Retinal pigment epithelial cell (primary cell): ENCODE measurements at regions not wholly inside any gene's neighbourhood (a gene's known extent, or its start where the extent isn't known, plus 50 kb on each side); places are given as distances from the start of the nearest gene placed in this dataset.

Source experiments
- DNase-seq: peaks from one replicate; pipeline ENCODE4 v3.0.0-alpha.2; 2010; ENCODE audit warnings: low read depth
- H3K4me3 ChIP-seq: 2 replicates; pipeline ENCODE4 v1.5.1; 2011; ENCODE audit warnings: mild to moderate bottlenecking, low read length, control low read depth, moderate library complexity
- TF ChIP-seq, protein P1 (sequence below): conservative IDR thresholded peaks from 2 replicates; pipeline ENCODE4 v1.5.1; 2011; ENCODE audit warnings: low read depth, low read length, control low read depth, inconsistent platforms

DNA sequence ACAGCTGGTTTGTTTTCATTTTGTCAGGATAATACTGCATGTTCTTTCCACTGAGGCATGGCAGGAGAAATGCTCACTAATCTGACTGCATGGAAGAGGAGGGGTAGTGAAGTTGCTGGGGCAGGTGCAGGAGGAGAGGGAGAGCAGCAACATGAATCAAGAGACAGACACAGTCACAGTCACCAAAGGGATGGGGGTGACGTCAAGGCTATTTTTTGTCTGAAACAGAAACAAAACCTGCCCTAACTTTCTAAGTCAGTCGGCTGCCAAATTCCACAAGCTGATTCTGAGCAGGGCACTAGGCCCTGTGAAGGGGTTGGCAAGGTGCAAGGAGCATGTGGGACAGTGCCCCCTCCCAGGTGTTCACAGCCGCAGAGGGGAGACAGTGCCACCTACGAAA is 186.6 kb upstream of the NSMCE3 start:
- DNase-seq: no peak
- no peak overlapping the region for H3K4me3 ChIP-seq
- TF ChIP-seq, protein P1, sequence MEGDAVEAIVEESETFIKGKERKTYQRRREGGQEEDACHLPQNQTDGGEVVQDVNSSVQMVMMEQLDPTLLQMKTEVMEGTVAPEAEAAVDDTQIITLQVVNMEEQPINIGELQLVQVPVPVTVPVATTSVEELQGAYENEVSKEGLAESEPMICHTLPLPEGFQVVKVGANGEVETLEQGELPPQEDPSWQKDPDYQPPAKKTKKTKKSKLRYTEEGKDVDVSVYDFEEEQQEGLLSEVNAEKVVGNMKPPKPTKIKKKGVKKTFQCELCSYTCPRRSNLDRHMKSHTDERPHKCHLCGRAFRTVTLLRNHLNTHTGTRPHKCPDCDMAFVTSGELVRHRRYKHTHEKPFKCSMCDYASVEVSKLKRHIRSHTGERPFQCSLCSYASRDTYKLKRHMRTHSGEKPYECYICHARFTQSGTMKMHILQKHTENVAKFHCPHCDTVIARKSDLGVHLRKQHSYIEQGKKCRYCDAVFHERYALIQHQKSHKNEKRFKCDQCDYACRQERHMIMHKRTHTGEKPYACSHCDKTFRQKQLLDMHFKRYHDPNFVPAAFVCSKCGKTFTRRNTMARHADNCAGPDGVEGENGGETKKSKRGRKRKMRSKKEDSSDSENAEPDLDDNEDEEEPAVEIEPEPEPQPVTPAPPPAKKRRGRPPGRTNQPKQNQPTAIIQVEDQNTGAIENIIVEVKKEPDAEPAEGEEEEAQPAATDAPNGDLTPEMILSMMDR: no peak

DNA sequence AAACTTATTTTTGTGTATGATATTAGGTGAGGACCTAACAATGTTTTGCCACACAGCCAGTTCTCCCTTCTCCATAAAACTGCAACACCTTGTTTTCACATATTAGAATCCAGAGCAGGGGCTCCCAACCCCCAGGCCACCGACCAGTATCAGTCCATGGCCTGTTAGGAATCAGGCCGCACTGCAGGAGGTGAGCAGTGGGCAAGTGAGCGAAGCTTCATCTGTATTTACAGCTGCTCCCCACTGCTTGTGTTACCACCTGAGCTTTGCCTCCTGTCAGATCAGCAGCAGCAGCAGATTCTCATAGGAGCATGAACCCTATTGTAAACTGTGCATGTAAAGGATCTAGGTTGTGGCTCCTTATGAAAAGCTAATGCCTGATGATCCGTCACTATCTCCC is 185.9 kb upstream of the NSMCE3 start:
- H3K4me3 ChIP-seq: no peak overlapping the region
- DNase-seq: no peak
- TF ChIP-seq, protein P1: no peak

DNA sequence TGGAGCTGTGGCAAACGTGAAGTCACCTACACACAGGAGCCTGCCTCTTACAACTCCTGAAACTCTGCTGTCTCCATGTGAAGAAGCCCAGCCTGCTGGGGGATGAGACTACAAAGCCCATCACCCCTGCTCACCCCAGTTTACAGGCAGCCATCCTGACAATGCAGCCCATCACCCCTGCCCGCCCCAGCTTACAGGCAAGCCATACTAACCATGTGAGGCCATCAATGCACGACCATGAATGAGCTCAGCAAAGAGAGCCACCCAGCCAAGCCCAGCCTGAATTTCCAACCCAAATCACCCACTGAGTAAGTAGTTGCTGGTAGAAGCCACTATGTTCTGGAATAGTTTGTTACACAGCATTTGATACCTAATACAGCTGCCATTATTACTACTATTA is 185.4 kb upstream of the NSMCE3 start:
- DNase-seq: no peak
- TF ChIP-seq, protein P1: no peak
- H3K4me3 ChIP-seq: no peak overlapping the region

DNA sequence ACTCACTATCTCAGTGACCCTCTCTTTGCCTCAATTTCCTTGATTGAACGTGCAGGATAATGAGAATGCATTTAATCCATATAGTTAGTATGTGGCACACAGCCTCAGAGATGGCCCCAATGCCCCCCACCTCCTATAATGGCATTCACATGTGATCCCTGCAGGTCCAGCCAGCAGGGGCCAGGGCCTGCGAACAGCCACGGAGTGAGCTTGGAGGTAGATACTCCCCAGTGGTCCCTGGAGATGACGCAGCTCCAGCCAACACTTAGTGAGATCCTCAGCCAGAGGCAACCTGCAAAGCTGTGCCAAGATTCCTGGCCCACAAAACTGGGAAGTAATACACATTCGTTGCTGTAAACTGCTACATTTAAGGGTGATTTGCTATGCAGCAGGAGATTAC is 184.9 kb upstream of the NSMCE3 start:
- TF ChIP-seq, protein P1: no peak
- no peak overlapping the region for H3K4me3 ChIP-seq
- DNase-seq: no peak

DNA sequence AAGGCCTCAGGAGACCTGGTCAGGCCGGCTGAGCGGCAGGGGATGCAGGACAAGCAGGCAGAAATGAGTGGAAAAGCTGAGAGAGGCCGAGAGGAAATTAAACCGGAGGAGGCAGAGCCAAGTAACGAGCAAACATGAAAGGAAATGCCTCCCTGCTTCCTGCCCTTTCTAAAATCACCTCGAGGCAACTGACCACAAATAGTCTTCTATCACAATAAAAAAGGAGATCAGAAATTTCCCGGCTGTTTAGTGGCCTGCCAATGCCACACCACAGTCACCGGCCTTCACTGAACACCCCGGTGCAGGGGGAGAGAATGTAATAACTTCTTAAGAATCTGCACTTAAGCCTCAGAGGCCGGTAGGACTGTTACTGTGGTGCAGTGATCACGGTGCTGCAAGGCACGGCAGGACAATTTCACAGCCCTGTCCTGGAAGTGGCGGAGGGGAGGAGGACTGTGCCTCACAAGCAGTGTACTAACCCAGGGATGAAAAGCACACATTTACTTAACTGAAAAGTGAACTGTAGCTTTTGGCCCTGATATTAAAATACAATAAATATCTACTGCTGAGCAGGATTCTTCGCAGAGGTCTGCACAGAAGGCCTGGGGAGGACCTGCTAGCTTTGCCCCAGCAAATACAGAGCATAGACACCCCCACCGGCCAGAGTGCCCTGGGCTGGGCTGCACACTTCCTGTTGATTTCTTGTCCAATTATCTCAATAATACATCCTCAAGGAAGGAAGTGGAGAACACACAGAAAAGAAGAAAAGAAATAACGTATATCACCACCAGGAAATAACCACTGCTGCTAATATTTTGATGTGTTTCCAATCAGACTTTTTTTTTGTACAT is 183.5 kb upstream of the NSMCE3 start:
- TF ChIP-seq, protein P1: no peak
- DNase-seq: no peak
- no peak overlapping the region for H3K4me3 ChIP-seq

DNA sequence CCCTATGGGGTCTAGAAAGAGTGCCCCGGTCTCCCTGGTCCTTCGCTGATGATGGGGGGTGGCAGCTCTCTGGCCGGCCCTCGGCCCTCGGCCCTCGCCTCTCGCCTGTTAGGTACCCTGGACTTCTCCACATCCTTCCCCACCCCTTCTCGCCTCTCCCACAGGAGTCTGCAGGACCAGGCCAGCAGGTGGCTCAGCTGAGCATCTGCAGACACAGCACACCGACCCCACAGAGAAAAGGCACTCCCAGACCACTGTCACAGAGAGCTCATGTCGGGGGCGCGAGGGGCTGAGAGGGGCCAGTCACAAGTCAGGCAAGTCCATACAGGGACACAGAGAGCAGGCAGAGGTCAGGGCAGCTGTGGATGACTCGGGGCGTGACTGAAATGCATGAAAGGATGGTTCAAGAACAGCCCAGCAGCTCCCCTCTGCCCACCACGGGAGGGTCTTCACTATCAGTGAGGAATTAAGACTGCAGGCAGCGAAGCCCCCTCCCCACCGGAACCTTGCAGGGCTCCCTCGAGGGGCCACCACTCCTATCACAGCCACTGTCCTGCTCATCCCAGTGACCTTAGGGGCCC is 181.7 kb upstream of the NSMCE3 start:
- TF ChIP-seq, protein P1: peak; percentile 73
- DNase-seq: no peak
- H3K4me3 ChIP-seq: no peak overlapping the region

DNA sequence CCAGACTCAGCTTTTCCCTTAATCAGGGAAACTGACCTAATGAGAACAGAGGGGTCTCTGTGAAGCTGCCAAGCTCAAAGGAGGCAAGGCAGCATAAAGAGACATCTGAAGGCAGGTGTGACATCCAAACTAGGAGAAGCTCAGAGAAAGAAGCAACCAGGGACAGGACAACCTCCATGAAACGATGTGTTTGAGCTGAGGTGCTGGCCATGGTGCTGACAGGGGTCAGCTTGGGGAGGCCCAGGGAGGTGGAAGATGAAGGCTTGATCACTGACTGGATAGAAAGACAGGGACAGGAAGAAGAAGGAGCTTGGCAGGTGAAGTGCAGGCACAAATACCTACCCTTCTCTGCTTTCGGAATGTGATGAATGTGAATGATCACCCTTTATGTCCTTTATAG is 179.5 kb upstream of the NSMCE3 start:
- DNase-seq: no peak

More for the DNA sequence above, 179.5 kb upstream of the NSMCE3 start:
- TF ChIP-seq, protein P1: no peak
- no peak overlapping the region for H3K4me3 ChIP-seq
